H1 (cell line): ENCODE measurements at regions not wholly inside any gene's neighbourhood (a gene's known extent, or its start where the extent isn't known, plus 50 kb on each side); places are given as distances from the start of the nearest gene placed in this dataset.

Source experiments
- CTCF ChIA-PET: fragments of 300-600 bp; sonication (Branson Sonifier 250); formaldehyde crosslinking; loops from one replicate; lab custom pipeline; 2021; ENCODE audit not compliant: partially characterized antibody; lab: Charles Lee
- POLR2A ChIA-PET: fragments of 300-600 bp; sonication (Branson Sonifier 250); formaldehyde crosslinking; loops from one replicate; lab custom pipeline; 2021; ENCODE audit warnings: inconsistent platforms; ENCODE audit not compliant: partially characterized antibody; lab: Charles Lee
- DNase-seq, 2 experiments: peaks; one replicate each; pipeline versions ENCODE4 v3.0.0 to v3.0.0-alpha.2; 2010 to 2022; ENCODE audit warnings: low spot score in 2 of 2, low read depth in 1 of 2, mixed read lengths in 1 of 2
- FAIRE-seq: peaks from 2 replicates; lab custom pipeline; 2011; peaks lifted over from hg19 to GRCh38; lab: Jason Lieb, UNC
- H2AFZ ChIP-seq: 2 replicates; pipeline ENCODE4 v1.8.1; 2012; ENCODE audit warnings: low read length, inconsistent platforms
- H2AK5ac ChIP-seq: 2 replicates; pipeline ENCODE4 v1.6.1; 2013; ENCODE audit warnings: low read depth, low read length
- H2BK120ac ChIP-seq: replicated peaks from 2 replicates; pipeline ENCODE3; 2013; ENCODE audit warnings: low read depth, low read length, inconsistent platforms
- H2BK12ac ChIP-seq: 2 replicates; pipeline ENCODE4 v1.6.1; 2013; ENCODE audit warnings: low read depth, low read length
- H2BK15ac ChIP-seq: 2 replicates; pipeline ENCODE4 v1.6.1; 2013; ENCODE audit warnings: low read length
- H2BK20ac ChIP-seq: 2 replicates; pipeline ENCODE4 v1.6.1; 2013; ENCODE audit warnings: low read length
- H2BK5ac ChIP-seq: 2 replicates; pipeline ENCODE4 v1.6.1; 2013; ENCODE audit warnings: low read depth, low read length
- H3K14ac ChIP-seq: 2 replicates; pipeline ENCODE4 v1.6.1; 2013; ENCODE audit warnings: inconsistent platforms; ENCODE audit not compliant: insufficient read length
- H3K18ac ChIP-seq: 2 replicates; pipeline ENCODE4 v1.6.1; 2013; ENCODE audit warnings: low read length; ENCODE audit errors: extremely low read depth
- H3K23ac ChIP-seq: 2 replicates; pipeline ENCODE4 v1.6.1; 2013; ENCODE audit warnings: inconsistent platforms; ENCODE audit not compliant: insufficient read length
- H3K23me2 ChIP-seq: 2 replicates; pipeline ENCODE4 v1.6.1; 2013; ENCODE audit warnings: low read depth, low read length
- H3K27ac ChIP-seq: 2 replicates; pipeline ENCODE4 v1.6.1; 2011; ENCODE audit warnings: low read depth, low read length, inconsistent platforms
- H3K27me3 ChIP-seq, 4 experiments: replicated peaks in 1 of 4; 1 replicate in 1 of 4; 2 replicates in 3 of 4; pipeline versions ENCODE4 v1.6.1 to v1.8.1; 2011 to 2013; ENCODE audit warnings: low read length in 3 of 4, mild to moderate bottlenecking in 3 of 4, inconsistent platforms in 2 of 4, mixed read lengths in 2 of 4, moderate library complexity in 1 of 4; ENCODE audit not compliant: control insufficient read depth in 3 of 4, insufficient read depth in 3 of 4; ENCODE audit errors: extremely low read depth in 1 of 4
- H3K36me3 ChIP-seq, 4 experiments: 2 replicates each; pipeline versions ENCODE4 v1.6.1 to v1.8.1; 2011 to 2013; ENCODE audit warnings: mild to moderate bottlenecking in 4 of 4, low read length in 3 of 4, moderate library complexity in 2 of 4, control low read depth in 1 of 4, inconsistent platforms in 1 of 4; ENCODE audit not compliant: insufficient read depth in 4 of 4, control insufficient read depth in 2 of 4
- H3K4ac ChIP-seq: replicated peaks from 2 replicates; pipeline ENCODE3; 2013; ENCODE audit warnings: low read length, low read depth, mixed read lengths, inconsistent platforms; ENCODE audit not compliant: insufficient read length
- H3K4me1 ChIP-seq, 4 experiments: replicated peaks in 1 of 4; 1 replicate in 1 of 4; 2 replicates in 3 of 4; pipeline versions ENCODE4 v1.6.1 to v1.8.1; 2011 to 2013; ENCODE audit warnings: low read length in 3 of 4, inconsistent platforms in 2 of 4, mixed read lengths in 1 of 4; ENCODE audit not compliant: insufficient read depth in 4 of 4, control insufficient read depth in 3 of 4
- H3K4me2 ChIP-seq, 2 experiments: 2 replicates each; pipeline versions ENCODE4 v1.6.1 to v1.8.1; 2011 to 2013; ENCODE audit warnings: low read depth in 2 of 2, low read length in 2 of 2, control low read depth in 1 of 2, inconsistent platforms in 1 of 2, mild to moderate bottlenecking in 1 of 2; ENCODE audit not compliant: insufficient read depth in 1 of 2
- H3K4me3 ChIP-seq, 4 experiments: fragments of 200-600, 300-600 bp in 1 of 4; sonication (generic), shearing (Covaris generic), sonication (Bioruptor Twin) in 1 of 4; 2 replicates each; pipeline versions ENCODE4 v1.5.1 to v1.8.1; 2011 to 2016; ENCODE audit warnings: low read length in 4 of 4, low read depth in 3 of 4, control low read depth in 2 of 4, inconsistent platforms in 2 of 4, mild to moderate bottlenecking in 2 of 4, mixed read lengths in 1 of 4, moderate library complexity in 1 of 4; ENCODE audit not compliant: insufficient read depth in 2 of 4; ENCODE audit errors: extremely low read depth in 1 of 4
- H3K56ac ChIP-seq: replicated peaks from 2 replicates; pipeline ENCODE3; 2013; ENCODE audit warnings: low read depth, mild to moderate bottlenecking, mixed read lengths, low read length, inconsistent platforms; ENCODE audit not compliant: insufficient read length
- H3K79me1 ChIP-seq: 2 replicates; pipeline ENCODE4 v1.6.1; 2013; ENCODE audit warnings: low read depth, low read length, control low read depth
- H3K79me2 ChIP-seq, 2 experiments: 2 replicates each; pipeline versions ENCODE4 v1.6.1 to v1.8.1; 2012 to 2013; ENCODE audit warnings: low read length in 2 of 2, mild to moderate bottlenecking in 2 of 2, inconsistent platforms in 1 of 2; ENCODE audit not compliant: insufficient read depth in 2 of 2, control insufficient read depth in 1 of 2
- H3K9ac ChIP-seq, 4 experiments: replicated peaks in 1 of 4; 1 replicate in 1 of 4; 2 replicates in 3 of 4; pipeline versions ENCODE4 v1.6.1 to v1.8.1; 2011 to 2013; ENCODE audit warnings: low read depth in 3 of 4, low read length in 3 of 4, control low read depth in 2 of 4, mild to moderate bottlenecking in 2 of 4, moderate library complexity in 2 of 4, inconsistent platforms in 1 of 4; ENCODE audit errors: extremely low read depth in 1 of 4
- H3K9me3 ChIP-seq, 2 experiments: 2 replicates each; pipeline versions ENCODE4 v1.6.1 to v1.8.1; 2012 to 2013; ENCODE audit warnings: mild to moderate bottlenecking in 2 of 2, moderate library complexity in 2 of 2, control low read depth in 1 of 2, inconsistent platforms in 1 of 2, low read depth in 1 of 2, low read length in 1 of 2, mixed read lengths in 1 of 2; ENCODE audit not compliant: insufficient read depth in 2 of 2
- H4K20me1 ChIP-seq, 2 experiments: replicated peaks in 1 of 2; 2 replicates each; pipeline versions ENCODE3 to v1.8.1; 2011 to 2013; ENCODE audit warnings: inconsistent platforms in 2 of 2, low read length in 2 of 2, mild to moderate bottlenecking in 1 of 2; ENCODE audit not compliant: insufficient read depth in 2 of 2, control insufficient read depth in 1 of 2
- H4K5ac ChIP-seq: 2 replicates; pipeline ENCODE4 v1.6.1; 2013; ENCODE audit warnings: low read length, low read depth, mixed read lengths, inconsistent platforms; ENCODE audit not compliant: insufficient read length
- H4K8ac ChIP-seq: 2 replicates; pipeline ENCODE4 v1.8.0; 2013; ENCODE audit warnings: mild to moderate bottlenecking, moderate library complexity, low read length, inconsistent platforms; ENCODE audit not compliant: insufficient read depth; ENCODE audit errors: extremely low read depth
- H4K91ac ChIP-seq: replicated peaks from 2 replicates; pipeline ENCODE3; 2013; ENCODE audit warnings: low read length, mixed read lengths, inconsistent platforms; ENCODE audit not compliant: insufficient read length
- CBX8 ChIP-seq: fragments of 300-800, 300-1000 bp; sonication (generic); IDR thresholded peaks from 2 replicates; pipeline ENCODE4 v1.7.1; 2016; ENCODE audit warnings: low read depth, low read length, borderline replicate concordance
- E2F6 ChIP-seq: IDR thresholded peaks from 2 replicates; pipeline ENCODE4 v1.6.1; 2012; ENCODE audit warnings: inconsistent platforms
- MAX ChIP-seq: IDR thresholded peaks from 2 replicates; pipeline ENCODE4 v1.6.1; 2012; ENCODE audit warnings: inconsistent platforms
- NANOG ChIP-seq: IDR thresholded peaks from 2 replicates; pipeline ENCODE4 v1.6.1; 2011; ENCODE audit warnings: low read length, low read depth, mild to moderate bottlenecking, inconsistent platforms; ENCODE audit not compliant: insufficient read depth, poor library complexity, severe bottlenecking
- POU5F1 ChIP-seq: IDR thresholded peaks from 2 replicates; pipeline ENCODE4 v1.6.1; 2011; ENCODE audit warnings: low read depth, mild to moderate bottlenecking, low read length, moderate library complexity
- SAP30 ChIP-seq: fragments of 300-600 bp; sonication (generic); IDR thresholded peaks from 2 replicates; pipeline ENCODE4 v1.7.1; 2012; ENCODE audit warnings: low read length, moderate library complexity, mild to moderate bottlenecking, inconsistent platforms; ENCODE audit not compliant: insufficient read depth, insufficient replicate concordance
- SP1 ChIP-seq: IDR thresholded peaks from 2 replicates; pipeline ENCODE4 v1.6.1; 2011; ENCODE audit warnings: low read depth, low read length
- TBP ChIP-seq: IDR thresholded peaks from 2 replicates; pipeline ENCODE4 v1.6.1; 2011; ENCODE audit warnings: low read depth, low read length, improper control_type of control experiment
- WGBS, 2 experiments: shearing (Covaris generic) in 1 of 2; methylation state at CpG; one replicate each; pipeline versions ENCODE4 v1.1.6 to v1.1.7; 2013 to 2015; ENCODE audit warnings: low lambda C conversion rate in 2 of 2, mixed read lengths in 2 of 2, inconsistent platforms in 1 of 2, low coverage in 1 of 2, missing lambda C conversion rate in 1 of 2; ENCODE audit not compliant: insufficient replicate concordance in 2 of 2, insufficient coverage in 1 of 2, insufficient read length in 1 of 2; ENCODE audit errors: extremely low coverage in 1 of 2, missing lambda C conversion rate in 1 of 2; 5-methylcytosine and 5-hydroxymethylcytosine counted together

GRCh38 chr15:85925649-85926237 lies 131.0 kb upstream of the KLHL25 start:
- H3K56ac ChIP-seq, result no peak overlapping the region
- no peak overlapping the region for H4K8ac ChIP-seq
- H3K9me3 ChIP-seq, result 0 out of 4 replicates have a peak, but pooled peaks cover 0 to 5% of the 10 kb centered on the region in 2 experiments
- H3K23ac ChIP-seq, result no peak overlapping the region
- 87% methylated on average over 8 of the region's 8 CpGs; no CpG with 5 or more reads in 1 of the 2 experiments for WGBS, 2 experiments
- peak overlapping the region; percentile 4; the same call in 1 of the 2 replicates for H3K18ac ChIP-seq
- FAIRE-seq, result no peak
- peaks cover 2 to 13% (median 9%) of the 10 kb centered on the region in 4 experiments; a peak in 5 of 7 replicates for H3K4me1 ChIP-seq
- no peaks in the 10 kb centered on the region for H4K20me1 ChIP-seq
- no peaks in the 10 kb centered on the region for H3K79me2 ChIP-seq
- no peaks in the 10 kb centered on the region for H3K79me1 ChIP-seq
- POLR2A ChIA-PET, result no interaction called here
- H3K4ac ChIP-seq, result no peak overlapping the region
- H2AFZ ChIP-seq, result no peak overlapping the region
- no peak overlapping the region; the same call in 1 of the 2 replicates for H2BK20ac ChIP-seq
- H4K91ac ChIP-seq, result no peak overlapping the region
- no peak overlapping the region for H2BK5ac ChIP-seq
- H3K4me2 ChIP-seq, result 0 out of 4 replicates have a peak overlapping the region, but pooled peaks have one; percentile 2 to 17
- no peak overlapping the region for H2BK12ac ChIP-seq
- H3K9ac ChIP-seq, result no peak overlapping the region
- H3K14ac ChIP-seq, result no peak overlapping the region
- no peak overlapping the region for H2BK15ac ChIP-seq
- H3K36me3 ChIP-seq, result no peaks in the 10 kb centered on the region
- no peak for DNase-seq
- no peak overlapping the region for H2AK5ac ChIP-seq
- no peak overlapping the region for H4K5ac ChIP-seq
- H3K23me2 ChIP-seq, result no peaks in the 10 kb centered on the region; the same call in 1 of the 2 replicates
- CTCF ChIA-PET, result interaction anchor here (0.8 to 1.0 kb wide), 2 partner anchors 38 to 68 kb away, joined by 3 to 4 read pairs; no protein-coding TSS in a partner anchor
- no peak overlapping the region for H3K27ac ChIP-seq
- no peaks in the 10 kb centered on the region for H3K27me3 ChIP-seq
- H3K4me3 ChIP-seq, result no peak overlapping the region
- H2BK120ac ChIP-seq, result no peak overlapping the region
- TF ChIP-seq CBX8 (no peak), MAX (peak; percentile 24; the same call in 1 of the 2 replicates), POU5F1 (no peak), TBP (no peak), NANOG (no peak), SP1 (no peak), SAP30 (no peak), E2F6 (peak; percentile 83)
